ENCODE measurements at regions not wholly inside any gene's neighbourhood (a gene's known extent, or its start where the extent isn't known, plus 50 kb on each side); places are given as distances from the start of the nearest gene placed in this dataset.

DNA sequence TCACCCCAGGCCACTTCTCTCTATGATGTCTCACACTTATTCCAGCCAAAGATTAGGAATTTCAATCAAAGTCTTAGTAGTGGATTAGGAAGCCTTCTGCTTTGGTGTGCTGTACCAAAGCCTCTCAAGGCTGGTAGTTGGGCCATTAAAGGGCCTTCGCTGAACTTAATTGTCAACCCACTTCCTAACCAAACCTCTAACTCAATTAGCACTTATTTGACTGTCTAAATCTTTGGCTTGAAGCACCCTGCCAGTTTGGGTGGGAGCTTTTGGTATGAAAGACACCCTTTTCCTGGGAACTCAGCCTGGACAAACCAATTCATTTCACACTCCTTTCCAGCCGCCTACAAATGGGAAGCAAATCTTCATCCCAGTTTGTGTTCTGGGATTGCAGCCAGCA, 81.5 kb downstream of the BMP2 start:
- H3K27me3 ChIP-seq (ENCODE audit: insufficient read depth, low read length, poor library complexity, severe bottlenecking) = no peaks in the 10 kb centered on the region
- H3K4me3 ChIP-seq (ENCODE audit: low read length, poor library complexity, severe bottlenecking) = no peak overlapping the region
- H3K79me2 ChIP-seq (ENCODE audit: insufficient read depth, low read length) = no peaks in the 10 kb centered on the region
- no peak overlapping the region for H3K9ac ChIP-seq (ENCODE audit: low read depth, low read length, poor library complexity, severe bottlenecking)
- H3K4me2 ChIP-seq (ENCODE audit: low read depth, low read length, poor library complexity, severe bottlenecking) = no peak overlapping the region
- no peak overlapping the region for H2AFZ ChIP-seq (ENCODE audit: low read length)
- TF ChIP-seq, protein P1, sequence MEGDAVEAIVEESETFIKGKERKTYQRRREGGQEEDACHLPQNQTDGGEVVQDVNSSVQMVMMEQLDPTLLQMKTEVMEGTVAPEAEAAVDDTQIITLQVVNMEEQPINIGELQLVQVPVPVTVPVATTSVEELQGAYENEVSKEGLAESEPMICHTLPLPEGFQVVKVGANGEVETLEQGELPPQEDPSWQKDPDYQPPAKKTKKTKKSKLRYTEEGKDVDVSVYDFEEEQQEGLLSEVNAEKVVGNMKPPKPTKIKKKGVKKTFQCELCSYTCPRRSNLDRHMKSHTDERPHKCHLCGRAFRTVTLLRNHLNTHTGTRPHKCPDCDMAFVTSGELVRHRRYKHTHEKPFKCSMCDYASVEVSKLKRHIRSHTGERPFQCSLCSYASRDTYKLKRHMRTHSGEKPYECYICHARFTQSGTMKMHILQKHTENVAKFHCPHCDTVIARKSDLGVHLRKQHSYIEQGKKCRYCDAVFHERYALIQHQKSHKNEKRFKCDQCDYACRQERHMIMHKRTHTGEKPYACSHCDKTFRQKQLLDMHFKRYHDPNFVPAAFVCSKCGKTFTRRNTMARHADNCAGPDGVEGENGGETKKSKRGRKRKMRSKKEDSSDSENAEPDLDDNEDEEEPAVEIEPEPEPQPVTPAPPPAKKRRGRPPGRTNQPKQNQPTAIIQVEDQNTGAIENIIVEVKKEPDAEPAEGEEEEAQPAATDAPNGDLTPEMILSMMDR (conservative IDR thresholded peaks at IDR 0.05; ENCODE audit: low read length) = no peak
- no peak for TF ChIP-seq EZH2phosphoT487 (IDR thresholded peaks at IDR 0.05; ENCODE audit: borderline replicate concordance)
- H3K4me1 ChIP-seq (ENCODE audit: insufficient read depth, low read length, poor library complexity, severe bottlenecking) = no peaks in the 10 kb centered on the region
- no peaks in the 10 kb centered on the region for H4K20me1 ChIP-seq (ENCODE audit: insufficient read depth, low read length, poor library complexity, severe bottlenecking)
- H3K36me3 ChIP-seq (ENCODE audit: insufficient read depth, low read length) = no peaks in the 10 kb centered on the region
- no peaks in the 10 kb centered on the region for H3F3A ChIP-seq (ENCODE audit: low read depth)
- H3K9me3 ChIP-seq (ENCODE audit: insufficient read depth, low read depth, low read length) = no peaks in the 10 kb centered on the region
- H3K9me2 ChIP-seq (replicated peaks; ENCODE audit: low read depth, low read length) = no peaks in the 10 kb centered on the region

DNA sequence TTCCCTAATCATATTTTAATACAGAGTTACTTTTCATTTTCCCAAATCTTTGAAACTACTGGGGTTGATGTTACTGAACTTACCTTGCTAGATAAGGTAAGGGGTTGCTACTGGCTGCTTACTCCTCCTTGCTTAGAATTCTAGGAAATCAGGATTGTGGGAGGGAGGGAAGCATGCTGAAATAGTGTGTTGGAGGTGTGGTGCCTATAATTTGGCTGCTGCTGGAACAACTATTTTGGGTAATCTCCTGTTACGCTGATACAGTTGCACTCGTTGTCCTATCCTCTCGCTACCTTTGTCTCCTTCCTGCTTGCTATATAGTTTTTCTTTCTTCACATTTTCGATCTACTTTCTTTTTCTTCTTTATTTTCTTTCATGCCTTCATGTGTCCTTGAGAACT, 83.7 kb downstream of the BMP2 start:
- H3K9ac ChIP-seq (ENCODE audit: low read depth, low read length, poor library complexity, severe bottlenecking) = no peak overlapping the region
- H4K20me1 ChIP-seq (ENCODE audit: insufficient read depth, low read length, poor library complexity, severe bottlenecking) = no peaks in the 10 kb centered on the region
- H3K4me3 ChIP-seq (ENCODE audit: low read length, poor library complexity, severe bottlenecking) = no peak overlapping the region
- H3K36me3 ChIP-seq (ENCODE audit: insufficient read depth, low read length) = no peaks in the 10 kb centered on the region
- H3K4me2 ChIP-seq (ENCODE audit: low read depth, low read length, poor library complexity, severe bottlenecking) = no peak overlapping the region
- H3K9me3 ChIP-seq (ENCODE audit: insufficient read depth, low read depth, low read length) = no peaks in the 10 kb centered on the region
- no peak overlapping the region for H2AFZ ChIP-seq (ENCODE audit: low read length)
- no peaks in the 10 kb centered on the region for H3F3A ChIP-seq (ENCODE audit: low read depth)
- H3K9me2 ChIP-seq (replicated peaks; ENCODE audit: low read depth, low read length) = no peaks in the 10 kb centered on the region
- no peaks in the 10 kb centered on the region for H3K4me1 ChIP-seq (ENCODE audit: insufficient read depth, low read length, poor library complexity, severe bottlenecking)
- no peak for TF ChIP-seq EZH2phosphoT487 (IDR thresholded peaks at IDR 0.05; ENCODE audit: borderline replicate concordance)
- TF ChIP-seq, protein P1 (conservative IDR thresholded peaks at IDR 0.05; ENCODE audit: low read length) = no peak
- H3K27me3 ChIP-seq (ENCODE audit: insufficient read depth, low read length, poor library complexity, severe bottlenecking) = no peaks in the 10 kb centered on the region
- no peaks in the 10 kb centered on the region for H3K79me2 ChIP-seq (ENCODE audit: insufficient read depth, low read length)

DNA sequence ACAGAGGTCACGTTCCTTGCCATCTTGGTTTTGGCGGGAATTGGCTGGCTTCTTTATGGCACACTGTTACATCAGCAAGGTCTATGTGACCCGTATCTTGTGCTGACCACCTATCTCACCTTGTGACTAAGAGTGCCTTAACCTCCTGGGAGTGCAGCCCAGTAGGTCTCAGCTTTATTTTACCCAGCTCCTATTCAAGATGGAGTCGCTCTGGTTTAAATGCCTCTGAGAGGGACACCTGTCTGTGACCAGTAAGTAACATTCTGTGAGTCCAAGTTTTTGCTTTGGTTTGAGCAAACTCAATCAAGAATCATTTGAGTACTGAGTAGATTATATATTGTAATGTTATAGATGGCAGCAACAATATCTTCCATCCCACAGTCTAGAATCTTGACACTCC, 85.0 kb downstream of the BMP2 start:
- Histone ChIP-seq H3K9me2 (replicated peaks; ENCODE audit: low read depth, low read length) (no peaks in the 10 kb centered on the region), H2AFZ (ENCODE audit: low read length) (no peak overlapping the region), H3K9ac (ENCODE audit: low read depth, low read length, poor library complexity, severe bottlenecking) (no peak overlapping the region), H3K4me2 (ENCODE audit: low read depth, low read length, poor library complexity, severe bottlenecking) (no peak overlapping the region), H3K9me3 (ENCODE audit: insufficient read depth, low read depth, low read length) (no peaks in the 10 kb centered on the region), H4K20me1 (ENCODE audit: insufficient read depth, low read length, poor library complexity, severe bottlenecking) (no peaks in the 10 kb centered on the region), H3K79me2 (ENCODE audit: insufficient read depth, low read length) (no peaks in the 10 kb centered on the region), H3K4me1 (ENCODE audit: insufficient read depth, low read length, poor library complexity, severe bottlenecking) (no peaks in the 10 kb centered on the region), H3K4me3 (ENCODE audit: low read length, poor library complexity, severe bottlenecking) (no peak overlapping the region), H3F3A (ENCODE audit: low read depth) (no peaks in the 10 kb centered on the region), H3K27me3 (ENCODE audit: insufficient read depth, low read length, poor library complexity, severe bottlenecking) (no peaks in the 10 kb centered on the region), H3K36me3 (ENCODE audit: insufficient read depth, low read length) (no peaks in the 10 kb centered on the region)
- TF ChIP-seq, protein P1 (conservative IDR thresholded peaks at IDR 0.05; ENCODE audit: low read length) = no peak
- TF ChIP-seq EZH2phosphoT487 (IDR thresholded peaks at IDR 0.05; ENCODE audit: borderline replicate concordance) = no peak
